22Rv1 (cell line): ENCODE measurements at regions not wholly inside any gene's neighbourhood (a gene's known extent, or its start where the extent isn't known, plus 50 kb on each side); places are given as distances from the start of the nearest gene placed in this dataset.

ENCODE experiments used
- H3K27ac ChIP-seq: fragments of 450-650 bp; 2 replicates; pipeline ENCODE4 v1.5.1; 2017
- ZFX ChIP-seq: fragments of 450-650 bp; IDR thresholded peaks from 2 replicates; pipeline ENCODE4 v1.6.1; 2017; ENCODE audit warnings: antibody characterized with exemption, borderline replicate concordance
- TF ChIP-seq, protein P1 (sequence below): fragments of 450-650 bp; IDR thresholded peaks from 2 replicates; pipeline ENCODE4 v1.5.1; 2017; ENCODE audit warnings: mild to moderate bottlenecking

DNA sequence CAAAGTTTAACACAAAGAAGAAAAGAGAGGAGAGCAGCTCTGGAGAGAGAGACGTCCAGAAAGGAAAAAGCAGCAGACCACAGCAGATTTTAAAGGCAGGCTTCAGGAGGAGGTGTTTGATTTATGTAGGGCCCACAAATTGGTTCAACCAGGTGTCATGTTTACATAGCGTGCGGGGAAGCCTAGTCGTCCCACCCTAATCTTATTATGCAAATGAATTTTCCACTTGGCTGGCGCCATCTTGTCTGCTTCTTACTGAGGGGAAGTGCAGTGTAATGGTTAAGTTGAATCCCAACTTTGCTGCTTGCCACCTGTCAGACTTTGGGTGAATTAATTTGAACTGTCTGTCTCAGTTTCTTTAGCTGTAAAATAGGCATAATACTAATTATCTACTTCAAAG, 282.4 kb upstream of the CYRIA start:
- TF ChIP-seq, protein P1, sequence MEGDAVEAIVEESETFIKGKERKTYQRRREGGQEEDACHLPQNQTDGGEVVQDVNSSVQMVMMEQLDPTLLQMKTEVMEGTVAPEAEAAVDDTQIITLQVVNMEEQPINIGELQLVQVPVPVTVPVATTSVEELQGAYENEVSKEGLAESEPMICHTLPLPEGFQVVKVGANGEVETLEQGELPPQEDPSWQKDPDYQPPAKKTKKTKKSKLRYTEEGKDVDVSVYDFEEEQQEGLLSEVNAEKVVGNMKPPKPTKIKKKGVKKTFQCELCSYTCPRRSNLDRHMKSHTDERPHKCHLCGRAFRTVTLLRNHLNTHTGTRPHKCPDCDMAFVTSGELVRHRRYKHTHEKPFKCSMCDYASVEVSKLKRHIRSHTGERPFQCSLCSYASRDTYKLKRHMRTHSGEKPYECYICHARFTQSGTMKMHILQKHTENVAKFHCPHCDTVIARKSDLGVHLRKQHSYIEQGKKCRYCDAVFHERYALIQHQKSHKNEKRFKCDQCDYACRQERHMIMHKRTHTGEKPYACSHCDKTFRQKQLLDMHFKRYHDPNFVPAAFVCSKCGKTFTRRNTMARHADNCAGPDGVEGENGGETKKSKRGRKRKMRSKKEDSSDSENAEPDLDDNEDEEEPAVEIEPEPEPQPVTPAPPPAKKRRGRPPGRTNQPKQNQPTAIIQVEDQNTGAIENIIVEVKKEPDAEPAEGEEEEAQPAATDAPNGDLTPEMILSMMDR: no peak
- no peak for TF ChIP-seq ZFX
- H3K27ac ChIP-seq: no peak overlapping the region

- H3K27ac ChIP-seq: no peak overlapping the region
- TF ChIP-seq, protein P1: no peak
- TF ChIP-seq ZFX: no peak
Observed at GRCh38 chr2:16943279-16943958, 277.8 kb upstream of the CYRIA start.

DNA sequence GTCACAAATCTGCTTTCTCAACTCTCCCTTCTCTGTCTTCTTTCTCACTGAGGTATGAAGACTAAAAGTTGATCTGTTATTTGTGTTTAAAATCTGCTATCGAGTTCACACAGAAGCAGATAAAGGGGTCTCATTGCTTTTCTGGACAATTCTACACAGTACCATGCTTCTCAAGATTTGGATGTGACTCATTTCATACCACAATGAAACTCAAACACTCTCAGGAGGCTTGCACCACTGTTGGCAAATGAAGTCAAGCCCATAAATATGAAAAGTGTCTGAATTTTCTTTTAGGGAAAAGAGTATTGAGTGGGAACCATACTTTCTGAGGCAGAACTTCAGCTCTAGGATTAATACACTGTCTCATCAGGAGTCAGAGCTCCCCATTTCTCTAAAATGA, 274.6 kb upstream of the CYRIA start:
- no peak for TF ChIP-seq ZFX
- H3K27ac ChIP-seq: no peak overlapping the region

GRCh38 chr2:16939771-16940170, 274.1 kb upstream of the CYRIA start:
- TF ChIP-seq, protein P1: no peak
- no peak overlapping the region for H3K27ac ChIP-seq

- TF ChIP-seq, protein P1: no peak
- no peak for TF ChIP-seq ZFX
- no peak overlapping the region for H3K27ac ChIP-seq
Observed at GRCh38 chr2:16933355-16933754, 267.7 kb upstream of the CYRIA start.

DNA sequence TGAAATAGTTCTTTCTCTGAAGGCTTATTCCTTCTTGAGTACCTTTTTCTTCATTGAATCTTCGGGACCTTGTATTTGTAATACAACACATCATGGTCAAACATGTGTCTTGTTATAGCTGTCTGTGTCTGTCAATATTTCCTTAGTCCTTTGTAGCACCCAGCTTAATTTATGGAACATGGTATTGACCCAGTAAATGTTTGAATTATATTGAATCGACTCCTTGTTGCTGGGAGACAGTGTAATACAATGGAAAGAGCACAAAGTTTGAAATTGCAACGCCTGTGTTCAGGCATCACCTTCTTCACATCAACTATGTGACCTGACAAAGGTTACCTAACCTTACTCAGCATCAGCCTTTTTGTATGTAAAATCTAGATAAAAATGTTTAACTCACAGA, 267.2 kb upstream of the CYRIA start:
- no peak for TF ChIP-seq ZFX
- TF ChIP-seq, protein P1: no peak
- no peak overlapping the region for H3K27ac ChIP-seq

GRCh38 chr2:16931441-16931840, 265.8 kb upstream of the CYRIA start:
- H3K27ac ChIP-seq: no peak overlapping the region
- TF ChIP-seq, protein P1: no peak
- TF ChIP-seq ZFX: no peak

GRCh38 chr2:16927398-16927797, 261.8 kb upstream of the CYRIA start:
- no peak overlapping the region for H3K27ac ChIP-seq
- TF ChIP-seq, protein P1: no peak
- no peak for TF ChIP-seq ZFX
